Hypothalamus (tissue), 51 donors: ENCODE measurements at regions not wholly inside any gene's neighbourhood (a gene's known extent, or its start where the extent isn't known, plus 50 kb on each side); places are given as distances from the start of the nearest gene placed in this dataset.

Experiments
- DNase-seq, 51 donors: peaks; one replicate each; lab custom pipeline; 2025; lab: John Stamatoyannopoulos, UW

- no peak for DNase-seq
Measured at GRCh38 chr6:14423955-14424354, 306.4 kb downstream of the CD83 start.

GRCh38 chr6:14425805-14426204, 308.2 kb downstream of the CD83 start:
- DNase-seq, result no peak

GRCh38 chr6:14426281-14426680, 308.7 kb downstream of the CD83 start:
- no peak for DNase-seq

GRCh38 chr6:14428269-14428668, 310.7 kb downstream of the CD83 start:
- DNase-seq, result no peak

GRCh38 chr6:14429396-14429795, 311.8 kb downstream of the CD83 start:
- no peak for DNase-seq

GRCh38 chr6:14430218-14430617, 312.6 kb downstream of the CD83 start:
- no peak for DNase-seq

- no peak for DNase-seq
Measured at GRCh38 chr6:14431385-14432330, 314.1 kb downstream of the CD83 start.

GRCh38 chr6:14434916-14435690, 317.5 kb downstream of the CD83 start:
- no peak for DNase-seq

GRCh38 chr6:14436592-14437132, 319.1 kb downstream of the CD83 start:
- no peak for DNase-seq

GRCh38 chr6:14439419-14439818, 321.8 kb downstream of the CD83 start:
- DNase-seq, result no peak

GRCh38 chr6:14440215-14440910, 322.8 kb downstream of the CD83 start:
- DNase-seq, result no peak

- DNase-seq, result peak in 5 of 51 donors; percentile 4 to 30 (median 8)
Measured at GRCh38 chr6:14440940-14441781, 323.6 kb downstream of the CD83 start.

GRCh38 chr6:14442242-14442641, 324.7 kb downstream of the CD83 start:
- peak in 4 of 51 donors; percentile 3 to 17 (median 12) for DNase-seq

GRCh38 chr6:14443629-14444268, 326.2 kb downstream of the CD83 start:
- DNase-seq, result no peak

- DNase-seq, result no peak
Measured at GRCh38 chr6:14444295-14444972, 326.9 kb downstream of the CD83 start.

- DNase-seq, result no peak
Measured at GRCh38 chr6:14447240-14447639, 329.7 kb downstream of the CD83 start.

- no peak for DNase-seq
Measured at GRCh38 chr6:14448246-14448645, 330.7 kb downstream of the CD83 start.

- DNase-seq, result peak in 12 of 51 donors; percentile 1 to 42 (median 11)
Measured at GRCh38 chr6:14450133-14450504, 332.5 kb downstream of the CD83 start.

GRCh38 chr6:14450578-14450977, 333.0 kb downstream of the CD83 start:
- no peak for DNase-seq
